H9 (cell line): ENCODE measurements at regions not wholly inside any gene's neighbourhood (a gene's known extent, or its start where the extent isn't known, plus 50 kb on each side); places are given as distances from the start of the nearest gene placed in this dataset.

Experiments
- DNase-seq: peaks from one replicate; pipeline ENCODE4 v3.0.0-alpha.2; 2017
- H2AFZ ChIP-seq: one replicate; pipeline ENCODE4 v1.6.1; 2013; ENCODE audit warnings: mild to moderate bottlenecking, low read length, control low read depth, moderate library complexity
- H2AK5ac ChIP-seq: 2 replicates; pipeline ENCODE4 v1.6.1; 2013; ENCODE audit warnings: low read length, control low read depth, mixed read lengths; ENCODE audit not compliant: insufficient read length
- H2BK120ac ChIP-seq: one replicate; pipeline ENCODE4 v1.6.1; 2013; ENCODE audit warnings: low read depth, mild to moderate bottlenecking, low read length, control low read depth, inconsistent platforms; ENCODE audit not compliant: poor library complexity, severe bottlenecking
- H2BK12ac ChIP-seq: 2 replicates; pipeline ENCODE4 v1.6.1; 2013; ENCODE audit warnings: low read length, control low read depth, mixed read lengths, low read depth; ENCODE audit not compliant: insufficient read length
- H2BK15ac ChIP-seq: 2 replicates; pipeline ENCODE4 v1.6.1; 2013; ENCODE audit warnings: low read depth, low read length, control low read depth
- H2BK20ac ChIP-seq: one replicate; pipeline ENCODE4 v1.6.1; 2013; ENCODE audit warnings: low read depth, mild to moderate bottlenecking, low read length, control low read depth, inconsistent platforms; ENCODE audit not compliant: poor library complexity, severe bottlenecking
- H2BK5ac ChIP-seq: 2 replicates; pipeline ENCODE4 v1.6.1; 2013; ENCODE audit warnings: low read length, control low read depth, mixed read lengths; ENCODE audit not compliant: insufficient read length
- H3K14ac ChIP-seq: 2 replicates; pipeline ENCODE4 v1.6.1; 2013; ENCODE audit warnings: low read length, control low read depth; ENCODE audit not compliant: insufficient read depth
- H3K18ac ChIP-seq: 2 replicates; pipeline ENCODE4 v1.6.1; 2013; ENCODE audit warnings: low read depth, mild to moderate bottlenecking, mixed read lengths, low read length, control low read depth; ENCODE audit not compliant: insufficient read length
- H3K23ac ChIP-seq: 2 replicates; pipeline ENCODE4 v1.6.1; 2013; ENCODE audit warnings: low read length, control low read depth, mixed read lengths, low read depth; ENCODE audit not compliant: insufficient read length
- H3K23me2 ChIP-seq: 2 replicates; pipeline ENCODE4 v1.6.1; 2013; ENCODE audit warnings: low read depth, mild to moderate bottlenecking, mixed read lengths, low read length, control low read depth; ENCODE audit not compliant: insufficient read length, poor library complexity, severe bottlenecking
- H3K27ac ChIP-seq: 2 replicates; pipeline ENCODE4 v1.5.1; 2013; ENCODE audit warnings: low read length, control low read depth, mixed read lengths, low read depth; ENCODE audit not compliant: insufficient read length
- H3K27me3 ChIP-seq: 2 replicates; pipeline ENCODE4 v1.6.1; 2013; ENCODE audit warnings: low read length, control low read depth, inconsistent platforms; ENCODE audit not compliant: insufficient read depth
- H3K4ac ChIP-seq: 2 replicates; pipeline ENCODE4 v1.6.1; 2013; ENCODE audit warnings: low read depth, mild to moderate bottlenecking, control low read depth, inconsistent platforms, low read length, moderate library complexity
- H3K4me1 ChIP-seq: 2 replicates; pipeline ENCODE4 v1.6.1; 2013; ENCODE audit warnings: low read length, control low read depth, inconsistent platforms; ENCODE audit not compliant: insufficient read depth
- H3K4me2 ChIP-seq: 2 replicates; pipeline ENCODE4 v1.6.1; 2013; ENCODE audit warnings: low read length, control low read depth, mixed read lengths; ENCODE audit not compliant: insufficient read length, insufficient read depth
- H3K56ac ChIP-seq: 2 replicates; pipeline ENCODE4 v1.6.1; 2013; ENCODE audit warnings: low read depth, mild to moderate bottlenecking, mixed read lengths, low read length, control low read depth; ENCODE audit not compliant: insufficient read length
- H3K79me1 ChIP-seq: 2 replicates; pipeline ENCODE4 v1.6.1; 2013; ENCODE audit warnings: low read depth, mild to moderate bottlenecking, moderate library complexity, low read length, control low read depth, inconsistent platforms; ENCODE audit not compliant: insufficient read depth, poor library complexity, severe bottlenecking
- H3K79me2 ChIP-seq: 2 replicates; pipeline ENCODE4 v1.6.1; 2013; ENCODE audit warnings: low read length, control low read depth, inconsistent platforms; ENCODE audit not compliant: insufficient read depth
- H3K9ac ChIP-seq: 2 replicates; pipeline ENCODE4 v1.6.1; 2013; ENCODE audit warnings: low read length, control low read depth, mixed read lengths; ENCODE audit not compliant: insufficient read length; ENCODE audit errors: extremely low read depth
- H3K9me3 ChIP-seq: one replicate; pipeline ENCODE4 v1.6.1; 2013; ENCODE audit warnings: low read depth, low read length, inconsistent platforms; ENCODE audit not compliant: control insufficient read depth
- H3T11ph ChIP-seq: one replicate; pipeline ENCODE4 v1.6.1; 2013; ENCODE audit warnings: mild to moderate bottlenecking, low read length, control low read depth, inconsistent platforms
- H4K20me1 ChIP-seq: one replicate; pipeline ENCODE4 v1.6.1; 2013; ENCODE audit not compliant: control insufficient read depth, insufficient read length, insufficient read depth
- H4K5ac ChIP-seq: 2 replicates; pipeline ENCODE4 v1.6.1; 2013; ENCODE audit warnings: low read depth, mild to moderate bottlenecking, mixed read lengths, low read length, control low read depth; ENCODE audit not compliant: insufficient read length
- H4K8ac ChIP-seq: replicated peaks from 2 replicates; pipeline ENCODE4 v1.6.1; 2013; ENCODE audit warnings: low read length, control low read depth, mixed read lengths, low read depth; ENCODE audit not compliant: insufficient read length
- H4K91ac ChIP-seq: 2 replicates; pipeline ENCODE4 v1.6.1; 2013; ENCODE audit warnings: low read depth, mild to moderate bottlenecking, moderate library complexity, mixed read lengths, low read length, control low read depth; ENCODE audit not compliant: insufficient read length
- H3K27ac Mint-ChIP-seq, 3 experiments: 2 replicates in 2 of 3; 3 replicates in 1 of 3; pipeline ENCODE4 v1.8.0; 2020 to 2021; ENCODE audit warnings: mixed read lengths in 3 of 3, mild to moderate bottlenecking in 1 of 3, moderate library complexity in 1 of 3
- H3K27me3 Mint-ChIP-seq: 2 replicates; pipeline ENCODE4 v1.8.0; 2021; ENCODE audit warnings: low read depth, mild to moderate bottlenecking, moderate library complexity, mixed read lengths
- H3K36me3 Mint-ChIP-seq, 3 experiments: 2 replicates in 2 of 3; 3 replicates in 1 of 3; pipeline ENCODE4 v1.8.0; 2020 to 2021; ENCODE audit warnings: low read depth in 3 of 3, mixed read lengths in 3 of 3; ENCODE audit not compliant: insufficient read depth in 1 of 3
- H3K4me1 Mint-ChIP-seq, 2 experiments: 2 replicates each; pipeline ENCODE4 v1.8.0; 2020; ENCODE audit warnings: mixed read lengths in 2 of 2
- H3K4me3 Mint-ChIP-seq, 2 experiments: 2 replicates in 1 of 2; 3 replicates in 1 of 2; pipeline ENCODE4 v1.8.0; 2020 to 2021; ENCODE audit warnings: mild to moderate bottlenecking in 2 of 2, mixed read lengths in 2 of 2, moderate library complexity in 1 of 2
- H3K9me3 Mint-ChIP-seq, 2 experiments: 2 replicates in 1 of 2; 3 replicates in 1 of 2; pipeline ENCODE4 v1.8.0; 2020; ENCODE audit warnings: mild to moderate bottlenecking in 2 of 2, mixed read lengths in 2 of 2, moderate library complexity in 1 of 2
- CTCF ChIP-seq: fragments of 200-600 bp; sonication (generic); conservative IDR thresholded peaks from 3 replicates; pipeline ENCODE4 v1.8.0; 2021; ENCODE audit warnings: antibody characterized with exemption, mild to moderate bottlenecking
- WGBS: extraction: QIAGEN DNeasy Blood & Tissue Kit; methylation state at CpG from one replicate; pipeline ENCODE4 v1.1.7; 2013; ENCODE audit warnings: missing lambda C conversion rate, low lambda C conversion rate, mixed read lengths; ENCODE audit not compliant: insufficient read length; ENCODE audit errors: extremely low coverage; 5-methylcytosine and 5-hydroxymethylcytosine counted together

GRCh38 chr20:4084096-4084495 is 64.5 kb upstream of the SMOX start:
- Histone ChIP-seq H2BK12ac (no peak overlapping the region), H3K4ac (no peak overlapping the region), H3K27me3 (peaks cover 4% of the 10 kb centered on the region; the same call in 1 of the 2 replicates), H2BK20ac (no peak overlapping the region), H3K4me2 (no peak overlapping the region), H4K8ac (no peak overlapping the region), H3K56ac (no peak overlapping the region), H3K79me1 (no peaks in the 10 kb centered on the region), H4K5ac (no peak overlapping the region), H2BK120ac (no peak overlapping the region), H3K23me2 (no peaks in the 10 kb centered on the region), H2AK5ac (no peak overlapping the region), H4K91ac (no peak overlapping the region), H3K14ac (no peak overlapping the region), H3T11ph (no peak overlapping the region), H3K27ac (no peak overlapping the region), H2BK15ac (no peak overlapping the region), H3K23ac (no peak overlapping the region), H3K18ac (no peak overlapping the region), H3K79me2 (no peaks in the 10 kb centered on the region), H2BK5ac (no peak overlapping the region), H3K9me3 (no peaks in the 10 kb centered on the region), H2AFZ (no peak overlapping the region), H4K20me1 (no peaks in the 10 kb centered on the region), H3K4me1 (no peaks in the 10 kb centered on the region), H3K9ac (no peak overlapping the region)
- Mint-ChIP-seq H3K4me1 (peaks cover 24 to 27% of the 10 kb centered on the region in 2 experiments), H3K9me3 (peaks cover 0 to 5% of the 10 kb centered on the region in 2 experiments; a peak in 2 of 5 replicates), H3K27me3 (peaks cover 29% of the 10 kb centered on the region), H3K27ac (peak overlapping the region in 1 of 3 experiments; percentile 37; a peak in 1 of 7 replicates), H3K36me3 (peaks cover 0 to 5% (median 0%) of the 10 kb centered on the region in 3 experiments; a peak in 2 of 7 replicates), H3K4me3 (peak overlapping the region in 1 of 2 experiments; percentile 30; a peak in 1 of 5 replicates)
- no peak for DNase-seq
- no peak for TF ChIP-seq CTCF
- no CpG with 5 or more reads among the region's 1 CpG for WGBS
